GM19240 (cell line): ENCODE measurements at regions not wholly inside any gene's neighbourhood (a gene's known extent, or its start where the extent isn't known, plus 50 kb on each side); places are given as distances from the start of the nearest gene placed in this dataset.
"Not testable (repeated sequence)": the region's sequence is repeated elsewhere in the genome, so short reads cannot be mapped to it uniquely, and the experiment has no call there.

ENCODE experiments used
- DNase-seq: peaks from one replicate; pipeline ENCODE4 v3.0.0; 2011; ENCODE audit warnings: low spot score; ENCODE audit not compliant: insufficient read length

- no peak for DNase-seq
These were observed 453.8 kb upstream of the KCNMB2 start for GRCh38 chr3:178082326-178082906.

DNA sequence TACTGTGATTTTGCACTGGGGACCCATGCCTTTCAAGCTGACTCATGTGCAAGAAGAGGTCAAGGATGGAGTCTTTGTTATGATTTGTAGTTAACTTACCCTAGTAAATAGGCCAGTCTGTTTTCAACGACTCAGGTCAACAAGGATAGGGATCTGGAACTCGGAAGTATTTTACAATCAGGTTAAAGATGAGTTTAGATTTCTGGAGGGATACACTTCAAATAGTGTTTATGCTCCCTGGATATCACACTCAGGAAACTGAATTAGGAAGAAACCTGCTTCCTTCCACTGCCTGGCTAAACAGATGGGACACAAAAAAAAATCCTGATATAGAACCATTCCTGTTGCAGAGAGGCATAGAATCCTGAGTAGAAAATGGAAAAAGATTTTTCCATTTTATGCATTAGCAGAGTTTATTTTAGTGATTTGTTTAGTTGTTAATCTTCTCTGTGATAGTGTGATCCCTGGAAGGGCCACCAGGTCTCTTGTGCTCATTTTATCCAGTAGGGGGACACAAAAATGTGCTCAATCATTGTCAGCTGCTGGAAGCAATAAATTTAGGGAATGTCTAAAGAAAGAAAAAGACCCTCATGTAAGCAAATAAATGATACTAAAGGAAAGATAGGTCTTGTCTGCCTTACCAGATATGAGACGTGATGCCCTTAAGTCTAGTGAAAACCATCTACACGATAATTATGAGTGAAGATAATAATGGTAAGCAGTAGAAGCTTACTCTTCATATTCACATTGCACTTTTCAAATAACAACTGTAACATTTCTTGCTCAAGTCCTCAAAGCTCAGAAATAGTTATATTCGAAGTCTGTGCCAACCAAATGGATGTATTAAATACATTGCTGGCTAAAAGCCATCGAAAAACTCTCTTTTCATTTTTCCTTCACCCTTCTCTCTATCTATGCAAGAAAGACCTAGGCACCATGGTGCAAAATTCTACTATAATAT is 452.1 kb upstream of the KCNMB2 start:
- DNase-seq: no peak

- no peak for DNase-seq
These were observed 451.1 kb upstream of the KCNMB2 start for GRCh38 chr3:178084938-178085816.

DNA sequence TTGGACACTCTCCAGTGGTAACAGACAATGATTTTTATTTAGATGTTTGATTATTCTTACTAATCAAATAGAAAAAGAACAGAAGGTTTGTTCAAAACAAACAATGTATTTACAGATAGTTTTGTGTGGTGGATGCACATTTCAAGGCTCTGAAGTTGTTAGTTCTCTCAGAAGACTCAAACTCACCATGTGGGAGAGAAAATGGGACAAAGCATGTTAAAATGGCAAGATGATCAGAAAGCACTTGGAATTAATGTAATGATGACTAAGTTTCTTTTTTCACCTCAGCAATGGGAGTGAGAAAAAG is 450.5 kb upstream of the KCNMB2 start:
- DNase-seq: no peak

GRCh38 chr3:178086144-178086825 is 450.0 kb upstream of the KCNMB2 start:
- no peak for DNase-seq

DNA sequence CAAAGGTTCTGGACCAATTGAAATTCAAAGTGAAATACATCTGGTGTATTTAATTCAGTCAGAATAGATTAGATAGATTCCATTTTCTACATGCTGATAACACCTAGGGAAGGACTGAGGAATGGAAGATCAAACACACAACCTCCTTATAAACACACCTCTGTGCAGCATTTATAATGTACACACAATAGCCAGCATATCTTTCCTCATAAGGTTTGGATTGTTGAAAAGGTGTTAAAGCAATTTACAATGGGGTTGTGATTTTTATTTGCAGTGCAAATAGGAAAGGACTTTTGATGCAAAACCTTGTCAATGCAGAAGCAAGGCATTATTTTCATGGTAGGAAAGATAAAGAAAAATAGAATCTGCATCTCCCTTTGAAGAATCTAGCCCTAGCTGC is 448.9 kb upstream of the KCNMB2 start:
- no peak for DNase-seq

DNA sequence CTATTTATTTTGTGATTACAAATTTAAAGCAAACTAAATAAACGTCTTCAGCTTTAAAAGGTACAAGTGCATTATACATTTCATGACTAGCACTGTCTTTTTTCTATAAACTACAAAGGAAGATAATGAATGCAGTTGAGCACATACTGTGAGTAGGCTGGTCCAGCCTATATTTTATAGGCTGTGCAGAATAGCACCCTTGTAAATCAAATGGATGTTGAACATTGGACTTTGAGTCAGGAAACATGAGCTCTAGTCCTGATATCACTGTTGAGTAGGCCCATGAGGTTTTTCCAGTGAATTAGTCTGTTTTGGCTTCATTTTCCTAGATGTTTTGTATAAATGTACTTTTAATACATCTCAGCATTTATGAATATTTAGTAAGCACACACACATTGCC is 447.3 kb upstream of the KCNMB2 start:
- DNase-seq: no peak

DNA sequence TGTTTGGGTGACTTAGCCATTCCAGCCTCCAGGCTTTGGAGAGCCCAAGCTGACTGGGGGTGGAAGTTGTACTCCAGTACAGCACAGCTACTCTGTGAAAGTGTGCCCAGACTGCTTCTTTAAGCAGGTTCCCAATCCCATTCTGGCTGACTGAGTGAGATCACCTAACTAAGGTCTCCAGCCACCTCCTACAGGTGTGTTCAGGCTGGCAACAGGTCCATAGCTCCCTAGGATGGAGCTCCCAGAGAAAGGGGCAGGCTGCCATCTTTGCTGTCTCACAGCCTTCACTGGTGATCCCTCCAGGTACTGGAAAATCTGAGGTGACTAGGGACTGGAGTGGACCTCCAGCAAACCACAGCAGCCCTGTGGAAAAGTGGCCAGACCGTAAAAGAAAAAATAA is 445.3 kb upstream of the KCNMB2 start:
- no peak for DNase-seq

DNA sequence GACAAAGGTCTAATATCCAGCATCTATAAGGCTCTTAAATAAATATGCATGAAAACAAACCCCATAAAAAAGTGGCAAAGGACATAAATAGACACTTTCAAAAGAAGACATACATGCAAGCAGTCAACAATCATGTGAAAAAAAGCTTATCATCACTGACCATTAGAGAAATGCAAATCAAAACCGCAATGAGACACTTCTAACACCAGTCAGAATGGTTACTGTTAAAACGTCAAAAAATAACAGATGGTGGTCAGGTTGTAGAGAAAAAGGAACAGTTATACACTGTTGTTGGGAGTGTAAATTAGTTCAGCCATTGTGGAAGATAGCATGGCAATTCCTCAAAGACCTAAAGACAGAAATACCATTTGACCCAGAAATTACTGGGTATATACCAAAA is 440.7 kb upstream of the KCNMB2 start:
- DNase-seq: no peak

DNA sequence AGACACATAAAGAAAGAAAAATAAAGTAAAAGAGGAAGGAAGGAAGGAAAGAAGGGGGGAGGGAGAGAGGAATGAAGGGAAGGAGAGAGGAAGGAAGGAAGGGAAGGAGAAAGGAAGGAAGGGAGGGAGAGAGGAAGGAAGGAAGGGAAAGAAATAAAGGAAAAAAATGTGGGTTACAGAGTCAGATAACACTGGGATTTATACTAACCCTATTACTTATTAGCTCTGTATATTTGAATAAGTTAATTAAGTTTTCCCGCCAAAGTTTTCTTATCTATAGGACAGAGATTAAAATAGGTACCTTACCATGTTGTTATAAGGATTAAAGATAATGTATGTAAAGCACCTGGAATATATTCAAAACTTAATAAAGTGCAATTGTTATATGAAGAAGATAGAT is 439.3 kb upstream of the KCNMB2 start:
- DNase-seq: no peak

GRCh38 chr3:178097576-178097975 is 438.7 kb upstream of the KCNMB2 start:
- no peak for DNase-seq

DNA sequence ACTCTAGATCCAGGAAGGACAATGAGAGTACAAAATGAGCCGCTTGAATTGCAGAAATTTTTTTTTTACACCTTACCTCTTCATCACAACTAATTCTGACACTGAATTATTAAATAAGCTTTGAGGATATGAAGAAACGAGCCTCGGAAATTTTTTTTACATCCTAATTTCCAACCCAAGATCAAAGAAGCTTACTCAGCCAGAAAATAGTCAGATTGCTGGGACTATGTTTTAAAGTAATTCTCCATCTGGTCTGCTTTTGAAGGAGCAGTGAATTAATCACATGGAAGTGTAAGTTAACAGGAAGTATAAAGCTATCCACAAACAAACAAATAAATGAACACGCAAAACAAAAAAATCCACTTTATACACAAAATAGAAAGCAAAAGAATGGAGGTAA is 437.0 kb upstream of the KCNMB2 start:
- DNase-seq: no peak

DNA sequence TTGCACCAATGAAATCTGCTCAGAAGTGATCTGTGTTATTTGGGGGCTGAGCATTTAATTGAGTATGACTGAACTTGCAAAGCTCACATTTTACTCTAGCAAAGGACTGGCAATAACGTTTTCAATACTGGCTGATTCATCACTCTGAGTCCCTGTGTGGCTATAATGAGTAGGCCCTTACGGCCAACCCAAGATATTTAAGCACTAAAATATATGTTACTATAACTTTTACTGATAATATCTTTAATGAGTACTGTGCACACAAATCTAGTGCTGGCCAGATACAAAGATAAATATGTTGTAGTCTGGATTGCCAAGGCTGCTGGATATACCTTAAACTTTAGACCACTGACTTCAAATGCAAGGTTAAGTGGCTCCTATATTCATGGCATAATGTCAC is 436.4 kb upstream of the KCNMB2 start:
- DNase-seq: no peak

DNA sequence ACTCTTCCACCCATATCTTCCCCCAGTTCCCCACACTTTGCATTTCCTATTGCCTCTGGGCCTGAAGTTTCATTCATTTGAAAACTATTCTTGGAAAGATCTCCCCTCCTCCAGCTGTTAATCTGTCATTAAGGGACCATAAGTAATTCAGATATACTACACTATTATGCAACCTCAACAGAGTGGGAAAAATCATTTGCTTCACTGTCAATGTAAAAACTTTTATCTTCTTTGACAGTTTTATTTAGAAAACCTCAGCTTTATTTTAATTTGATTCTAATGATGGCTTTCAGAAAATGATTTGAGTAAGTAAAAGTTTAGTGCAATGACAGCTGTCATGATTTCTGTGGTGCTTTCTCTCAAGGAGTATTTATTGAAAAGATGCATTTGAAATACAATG is 435.3 kb upstream of the KCNMB2 start:
- no peak for DNase-seq

GRCh38 chr3:178103140-178103539 is 433.1 kb upstream of the KCNMB2 start:
- DNase-seq: no peak

DNA sequence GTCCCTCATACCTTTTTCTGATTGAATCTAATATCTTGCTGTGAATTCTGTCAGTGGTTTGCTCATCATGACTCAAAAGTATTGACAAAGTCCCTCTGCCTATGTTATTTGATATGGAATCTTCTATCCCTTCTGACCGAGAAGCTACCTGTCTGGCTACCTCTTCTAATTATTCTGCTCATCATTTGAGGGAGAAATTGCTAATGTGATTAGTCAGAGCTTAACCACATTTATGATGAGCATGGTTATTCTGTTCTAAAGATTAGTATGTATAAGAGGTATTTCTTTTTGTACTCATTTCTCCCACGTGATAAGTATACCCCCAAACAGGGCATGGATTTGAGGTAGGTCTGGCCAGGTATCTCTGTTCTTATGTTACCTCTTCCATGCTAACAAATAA is 428.4 kb upstream of the KCNMB2 start:
- DNase-seq: no peak

- no peak for DNase-seq
These were observed 426.5 kb upstream of the KCNMB2 start for GRCh38 chr3:178109691-178110090.

- DNase-seq: no peak
These were observed 424.1 kb upstream of the KCNMB2 start for GRCh38 chr3:178112134-178112533.

DNA sequence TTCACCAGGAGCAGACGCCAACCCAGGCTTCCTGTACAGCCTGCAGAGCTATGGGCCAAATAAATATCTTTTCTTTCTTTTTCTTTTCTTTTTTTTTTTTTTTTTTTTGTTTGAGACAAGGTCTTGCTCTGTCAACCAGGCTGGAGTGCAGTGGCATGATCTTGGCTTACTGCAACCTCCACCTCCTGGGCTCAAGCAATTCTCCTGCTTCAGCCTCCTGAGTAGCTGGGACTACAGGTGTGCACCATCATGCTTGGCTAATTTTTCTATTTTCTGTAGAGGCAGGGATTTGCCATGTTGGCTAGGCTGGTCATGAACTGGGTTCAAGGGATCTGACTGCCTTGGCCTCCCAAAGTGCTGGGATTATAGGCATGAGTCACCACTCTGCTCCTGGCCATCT is 423.7 kb upstream of the KCNMB2 start:
- DNase-seq: not testable (repeated sequence)

DNA sequence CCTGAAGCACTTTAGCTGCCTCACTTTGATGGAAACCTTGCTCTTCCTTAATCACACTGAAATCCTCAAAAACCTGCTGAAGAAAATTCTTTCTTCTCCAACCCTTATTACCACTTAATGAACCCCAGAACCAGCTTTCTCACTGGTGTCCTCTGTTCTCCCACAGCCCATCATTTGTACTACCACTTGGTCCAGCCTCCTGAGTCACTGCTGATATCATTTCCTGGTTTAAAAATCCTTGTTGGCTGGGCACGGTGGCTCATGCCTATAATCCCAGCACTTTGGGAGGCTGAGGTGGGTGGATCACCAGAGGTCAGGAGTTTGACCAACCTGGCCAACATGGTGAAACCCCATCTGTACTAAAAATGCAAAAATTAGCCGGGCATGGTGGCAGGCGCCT is 418.6 kb upstream of the KCNMB2 start:
- no peak for DNase-seq

DNA sequence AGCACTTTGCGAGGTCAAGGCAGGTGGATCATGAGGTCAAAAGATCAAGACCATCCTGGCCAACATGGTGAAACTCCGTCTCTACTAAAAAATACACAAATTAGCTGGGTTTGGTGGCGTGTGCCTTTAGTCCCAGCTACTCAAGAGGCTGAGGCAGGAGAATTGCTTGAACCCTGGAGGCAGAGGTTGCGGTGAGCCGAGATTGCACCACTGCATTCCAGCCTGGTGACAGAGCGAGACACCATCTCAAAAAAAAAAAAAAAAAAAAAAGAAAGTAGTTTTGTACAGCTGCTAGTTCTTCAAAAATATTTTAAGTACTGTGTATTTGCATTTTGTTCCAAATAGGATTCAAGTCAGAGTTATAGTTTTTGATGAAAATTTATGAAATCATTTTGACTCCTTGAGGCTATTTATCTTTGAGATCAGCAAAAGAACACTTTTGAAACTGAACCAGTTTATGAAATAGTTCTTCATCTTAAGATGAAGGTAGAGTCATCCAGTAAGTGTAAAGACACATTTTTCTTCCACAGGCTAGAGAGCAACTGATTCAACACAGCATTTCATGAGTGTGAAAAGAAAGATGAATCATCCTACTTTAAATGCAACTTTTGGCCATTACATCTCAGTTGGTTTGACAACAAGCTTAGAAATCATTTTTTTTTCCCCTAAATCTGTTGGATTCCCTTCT is 416.5 kb upstream of the KCNMB2 start:
- DNase-seq: not testable (repeated sequence)
